H9 (cell line): ENCODE measurements at regions not wholly inside any gene's neighbourhood (a gene's known extent, or its start where the extent isn't known, plus 50 kb on each side); places are given as distances from the start of the nearest gene placed in this dataset.

Source experiments
- DNase-seq: peaks from one replicate; pipeline ENCODE4 v3.0.0-alpha.2; 2017
- H2AFZ ChIP-seq: one replicate; pipeline ENCODE4 v1.6.1; 2013; ENCODE audit warnings: mild to moderate bottlenecking, low read length, control low read depth, moderate library complexity
- H2AK5ac ChIP-seq: 2 replicates; pipeline ENCODE4 v1.6.1; 2013; ENCODE audit warnings: low read length, control low read depth, mixed read lengths; ENCODE audit not compliant: insufficient read length
- H2BK120ac ChIP-seq: one replicate; pipeline ENCODE4 v1.6.1; 2013; ENCODE audit warnings: low read depth, mild to moderate bottlenecking, low read length, control low read depth, inconsistent platforms; ENCODE audit not compliant: poor library complexity, severe bottlenecking
- H2BK12ac ChIP-seq: 2 replicates; pipeline ENCODE4 v1.6.1; 2013; ENCODE audit warnings: low read length, control low read depth, mixed read lengths, low read depth; ENCODE audit not compliant: insufficient read length
- H2BK15ac ChIP-seq: 2 replicates; pipeline ENCODE4 v1.6.1; 2013; ENCODE audit warnings: low read depth, low read length, control low read depth
- H2BK20ac ChIP-seq: one replicate; pipeline ENCODE4 v1.6.1; 2013; ENCODE audit warnings: low read depth, mild to moderate bottlenecking, low read length, control low read depth, inconsistent platforms; ENCODE audit not compliant: poor library complexity, severe bottlenecking
- H2BK5ac ChIP-seq: 2 replicates; pipeline ENCODE4 v1.6.1; 2013; ENCODE audit warnings: low read length, control low read depth, mixed read lengths; ENCODE audit not compliant: insufficient read length
- H3K14ac ChIP-seq: 2 replicates; pipeline ENCODE4 v1.6.1; 2013; ENCODE audit warnings: low read length, control low read depth; ENCODE audit not compliant: insufficient read depth
- H3K18ac ChIP-seq: 2 replicates; pipeline ENCODE4 v1.6.1; 2013; ENCODE audit warnings: low read depth, mild to moderate bottlenecking, mixed read lengths, low read length, control low read depth; ENCODE audit not compliant: insufficient read length
- H3K23ac ChIP-seq: 2 replicates; pipeline ENCODE4 v1.6.1; 2013; ENCODE audit warnings: low read length, control low read depth, mixed read lengths, low read depth; ENCODE audit not compliant: insufficient read length
- H3K23me2 ChIP-seq: 2 replicates; pipeline ENCODE4 v1.6.1; 2013; ENCODE audit warnings: low read depth, mild to moderate bottlenecking, mixed read lengths, low read length, control low read depth; ENCODE audit not compliant: insufficient read length, poor library complexity, severe bottlenecking
- H3K27ac ChIP-seq: 2 replicates; pipeline ENCODE4 v1.5.1; 2013; ENCODE audit warnings: low read length, control low read depth, mixed read lengths, low read depth; ENCODE audit not compliant: insufficient read length
- H3K27me3 ChIP-seq: 2 replicates; pipeline ENCODE4 v1.6.1; 2013; ENCODE audit warnings: low read length, control low read depth, inconsistent platforms; ENCODE audit not compliant: insufficient read depth
- H3K4ac ChIP-seq: 2 replicates; pipeline ENCODE4 v1.6.1; 2013; ENCODE audit warnings: low read depth, mild to moderate bottlenecking, control low read depth, inconsistent platforms, low read length, moderate library complexity
- H3K4me1 ChIP-seq: 2 replicates; pipeline ENCODE4 v1.6.1; 2013; ENCODE audit warnings: low read length, control low read depth, inconsistent platforms; ENCODE audit not compliant: insufficient read depth
- H3K4me2 ChIP-seq: 2 replicates; pipeline ENCODE4 v1.6.1; 2013; ENCODE audit warnings: low read length, control low read depth, mixed read lengths; ENCODE audit not compliant: insufficient read length, insufficient read depth
- H3K56ac ChIP-seq: 2 replicates; pipeline ENCODE4 v1.6.1; 2013; ENCODE audit warnings: low read depth, mild to moderate bottlenecking, mixed read lengths, low read length, control low read depth; ENCODE audit not compliant: insufficient read length
- H3K79me1 ChIP-seq: 2 replicates; pipeline ENCODE4 v1.6.1; 2013; ENCODE audit warnings: low read depth, mild to moderate bottlenecking, moderate library complexity, low read length, control low read depth, inconsistent platforms; ENCODE audit not compliant: insufficient read depth, poor library complexity, severe bottlenecking
- H3K79me2 ChIP-seq: 2 replicates; pipeline ENCODE4 v1.6.1; 2013; ENCODE audit warnings: low read length, control low read depth, inconsistent platforms; ENCODE audit not compliant: insufficient read depth
- H3K9ac ChIP-seq: 2 replicates; pipeline ENCODE4 v1.6.1; 2013; ENCODE audit warnings: low read length, control low read depth, mixed read lengths; ENCODE audit not compliant: insufficient read length; ENCODE audit errors: extremely low read depth
- H3K9me3 ChIP-seq: one replicate; pipeline ENCODE4 v1.6.1; 2013; ENCODE audit warnings: low read depth, low read length, inconsistent platforms; ENCODE audit not compliant: control insufficient read depth
- H3T11ph ChIP-seq: one replicate; pipeline ENCODE4 v1.6.1; 2013; ENCODE audit warnings: mild to moderate bottlenecking, low read length, control low read depth, inconsistent platforms
- H4K20me1 ChIP-seq: one replicate; pipeline ENCODE4 v1.6.1; 2013; ENCODE audit not compliant: control insufficient read depth, insufficient read length, insufficient read depth
- H4K5ac ChIP-seq: 2 replicates; pipeline ENCODE4 v1.6.1; 2013; ENCODE audit warnings: low read depth, mild to moderate bottlenecking, mixed read lengths, low read length, control low read depth; ENCODE audit not compliant: insufficient read length
- H4K8ac ChIP-seq: replicated peaks from 2 replicates; pipeline ENCODE4 v1.6.1; 2013; ENCODE audit warnings: low read length, control low read depth, mixed read lengths, low read depth; ENCODE audit not compliant: insufficient read length
- H4K91ac ChIP-seq: 2 replicates; pipeline ENCODE4 v1.6.1; 2013; ENCODE audit warnings: low read depth, mild to moderate bottlenecking, moderate library complexity, mixed read lengths, low read length, control low read depth; ENCODE audit not compliant: insufficient read length
- H3K27ac Mint-ChIP-seq, 3 experiments: 2 replicates in 2 of 3; 3 replicates in 1 of 3; pipeline ENCODE4 v1.8.0; 2020 to 2021; ENCODE audit warnings: mixed read lengths in 3 of 3, mild to moderate bottlenecking in 1 of 3, moderate library complexity in 1 of 3
- H3K27me3 Mint-ChIP-seq: 2 replicates; pipeline ENCODE4 v1.8.0; 2021; ENCODE audit warnings: low read depth, mild to moderate bottlenecking, moderate library complexity, mixed read lengths
- H3K36me3 Mint-ChIP-seq, 3 experiments: 2 replicates in 2 of 3; 3 replicates in 1 of 3; pipeline ENCODE4 v1.8.0; 2020 to 2021; ENCODE audit warnings: low read depth in 3 of 3, mixed read lengths in 3 of 3; ENCODE audit not compliant: insufficient read depth in 1 of 3
- H3K4me1 Mint-ChIP-seq, 2 experiments: 2 replicates each; pipeline ENCODE4 v1.8.0; 2020; ENCODE audit warnings: mixed read lengths in 2 of 2
- H3K4me3 Mint-ChIP-seq, 2 experiments: 2 replicates in 1 of 2; 3 replicates in 1 of 2; pipeline ENCODE4 v1.8.0; 2020 to 2021; ENCODE audit warnings: mild to moderate bottlenecking in 2 of 2, mixed read lengths in 2 of 2, moderate library complexity in 1 of 2
- H3K9me3 Mint-ChIP-seq, 2 experiments: 2 replicates in 1 of 2; 3 replicates in 1 of 2; pipeline ENCODE4 v1.8.0; 2020; ENCODE audit warnings: mild to moderate bottlenecking in 2 of 2, mixed read lengths in 2 of 2, moderate library complexity in 1 of 2
- CTCF ChIP-seq: fragments of 200-600 bp; sonication (generic); conservative IDR thresholded peaks from 3 replicates; pipeline ENCODE4 v1.8.0; 2021; ENCODE audit warnings: antibody characterized with exemption, mild to moderate bottlenecking
- WGBS: extraction: QIAGEN DNeasy Blood & Tissue Kit; methylation state at CpG from one replicate; pipeline ENCODE4 v1.1.7; 2013; ENCODE audit warnings: missing lambda C conversion rate, low lambda C conversion rate, mixed read lengths; ENCODE audit not compliant: insufficient read length; ENCODE audit errors: extremely low coverage; 5-methylcytosine and 5-hydroxymethylcytosine counted together

DNA sequence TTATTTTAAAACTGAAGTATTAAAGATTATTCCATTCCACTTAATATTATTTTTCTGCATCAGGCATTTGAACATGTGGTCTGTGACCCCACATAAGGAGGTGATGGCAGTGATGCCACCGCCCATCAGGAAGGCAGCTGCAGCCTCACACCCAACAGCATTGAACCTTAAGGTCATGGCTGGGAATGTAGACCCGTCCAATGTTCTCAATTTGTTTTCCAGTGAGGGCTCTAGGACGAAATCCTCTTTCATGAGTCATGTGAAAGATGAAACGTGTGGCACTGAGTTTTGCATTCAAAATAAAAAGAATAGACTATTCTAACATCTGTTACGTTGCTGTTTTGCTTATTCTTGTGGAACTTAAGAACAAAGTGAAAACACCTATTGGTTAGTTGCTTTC is 74.5 kb upstream of the ANKRD10 start:
- no peak overlapping the region for H2BK5ac ChIP-seq
- H2BK15ac ChIP-seq: no peak overlapping the region
- H2AFZ ChIP-seq: no peak overlapping the region
- no CpG with 5 or more reads among the region's 5 CpGs for WGBS
- H3K14ac ChIP-seq: no peak overlapping the region
- H3K79me2 ChIP-seq: no peaks in the 10 kb centered on the region
- Mint-ChIP-seq H3K36me3 (no peaks in the 10 kb centered on the region), H3K9me3 (0 out of 5 replicates have a peak, but pooled peaks cover 0 to 2% of the 10 kb centered on the region in 2 experiments), H3K4me3 (no peak overlapping the region), H3K27me3 (peaks cover 4% of the 10 kb centered on the region), H3K4me1 (peaks cover 10 to 14% of the 10 kb centered on the region in 2 experiments), H3K27ac (no peak overlapping the region)
- H3K4me2 ChIP-seq: no peak overlapping the region
- H2BK12ac ChIP-seq: no peak overlapping the region
- no peak overlapping the region for H2BK20ac ChIP-seq
- H2AK5ac ChIP-seq: no peak overlapping the region
- H3K79me1 ChIP-seq: no peaks in the 10 kb centered on the region
- H4K91ac ChIP-seq: no peak overlapping the region
- no peak overlapping the region for H2BK120ac ChIP-seq
- no peaks in the 10 kb centered on the region for H4K20me1 ChIP-seq
- H3K27ac ChIP-seq: no peak overlapping the region
- no peaks in the 10 kb centered on the region for H3K23me2 ChIP-seq
- no peak for DNase-seq
- no peak overlapping the region for H3K18ac ChIP-seq
- TF ChIP-seq CTCF: no peak
- no peak overlapping the region for H3K23ac ChIP-seq
- H3K9me3 ChIP-seq: no peaks in the 10 kb centered on the region
- H3K4ac ChIP-seq: no peak overlapping the region
- no peaks in the 10 kb centered on the region; the same call in 1 of the 2 replicates for H3K4me1 ChIP-seq
- no peak overlapping the region for H3K56ac ChIP-seq
- H4K5ac ChIP-seq: no peak overlapping the region
- H3T11ph ChIP-seq: no peak overlapping the region
- no peak overlapping the region for H4K8ac ChIP-seq
- no peak overlapping the region for H3K9ac ChIP-seq
- no peaks in the 10 kb centered on the region for H3K27me3 ChIP-seq
